Right atrium auricular region (tissue), 2 donors: ENCODE measurements at regions not wholly inside any gene's neighbourhood (a gene's known extent, or its start where the extent isn't known, plus 50 kb on each side); places are given as distances from the start of the nearest gene placed in this dataset.

Source experiments
- DNase-seq: peaks from one replicate; pipeline ENCODE4 v3.0.0-alpha.2; 2019; ENCODE audit warnings: low spot score
- H3K27ac ChIP-seq, 2 donors: fragments of 200-600 bp; sonication (generic); 1 replicate in 1 of 2; 2 replicates in 1 of 2; pipeline ENCODE4 v1.5.1; 2016 to 2019
- H3K27me3 ChIP-seq, 2 donors: fragments of 200-600 bp; sonication (generic); one replicate each; pipeline versions ENCODE4 v1.5.1 to v1.6.0; 2017 to 2019
- H3K36me3 ChIP-seq: fragments of 200-600 bp; sonication (generic); one replicate; pipeline ENCODE4 v1.5.1; 2016
- H3K4me1 ChIP-seq, 2 donors: fragments of 200-600 bp; sonication (generic); one replicate each; pipeline versions ENCODE4 v1.5.1 to v1.6.0; 2017 to 2019
- H3K4me3 ChIP-seq, 2 donors: fragments of 200-600 bp; sonication (generic); 1 replicate in 1 of 2; 2 replicates in 1 of 2; pipeline ENCODE4 v1.5.1; 2017 to 2019; ENCODE audit warnings: mild to moderate bottlenecking in 1 of 2, moderate library complexity in 1 of 2
- H3K9me3 ChIP-seq, 2 donors: fragments of 200-600 bp; sonication (generic); one replicate each; pipeline ENCODE4 v1.5.1; 2019
- TF ChIP-seq, protein P1 (sequence below), 2 donors: fragments of 200-600 bp; sonication (generic); IDR thresholded peaks; one replicate each; pipeline ENCODE4 v1.5.1; 2019; ENCODE audit warnings: antibody characterized with exemption in 2 of 2

GRCh38 chr13:71964491-71965100 lies 97.6 kb upstream of the DACH1 start:
- H3K4me3 ChIP-seq, result no peak overlapping the region
- no peaks in the 10 kb centered on the region for H3K4me1 ChIP-seq
- DNase-seq, result no peak
- no peaks in the 10 kb centered on the region for H3K36me3 ChIP-seq
- H3K27ac ChIP-seq, result no peak overlapping the region
- TF ChIP-seq, protein P1, sequence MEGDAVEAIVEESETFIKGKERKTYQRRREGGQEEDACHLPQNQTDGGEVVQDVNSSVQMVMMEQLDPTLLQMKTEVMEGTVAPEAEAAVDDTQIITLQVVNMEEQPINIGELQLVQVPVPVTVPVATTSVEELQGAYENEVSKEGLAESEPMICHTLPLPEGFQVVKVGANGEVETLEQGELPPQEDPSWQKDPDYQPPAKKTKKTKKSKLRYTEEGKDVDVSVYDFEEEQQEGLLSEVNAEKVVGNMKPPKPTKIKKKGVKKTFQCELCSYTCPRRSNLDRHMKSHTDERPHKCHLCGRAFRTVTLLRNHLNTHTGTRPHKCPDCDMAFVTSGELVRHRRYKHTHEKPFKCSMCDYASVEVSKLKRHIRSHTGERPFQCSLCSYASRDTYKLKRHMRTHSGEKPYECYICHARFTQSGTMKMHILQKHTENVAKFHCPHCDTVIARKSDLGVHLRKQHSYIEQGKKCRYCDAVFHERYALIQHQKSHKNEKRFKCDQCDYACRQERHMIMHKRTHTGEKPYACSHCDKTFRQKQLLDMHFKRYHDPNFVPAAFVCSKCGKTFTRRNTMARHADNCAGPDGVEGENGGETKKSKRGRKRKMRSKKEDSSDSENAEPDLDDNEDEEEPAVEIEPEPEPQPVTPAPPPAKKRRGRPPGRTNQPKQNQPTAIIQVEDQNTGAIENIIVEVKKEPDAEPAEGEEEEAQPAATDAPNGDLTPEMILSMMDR (IDR thresholded peaks at IDR 0.05), result no peak
- H3K9me3 ChIP-seq, result no peaks in the 10 kb centered on the region
- H3K27me3 ChIP-seq, result no peaks in the 10 kb centered on the region

DNA sequence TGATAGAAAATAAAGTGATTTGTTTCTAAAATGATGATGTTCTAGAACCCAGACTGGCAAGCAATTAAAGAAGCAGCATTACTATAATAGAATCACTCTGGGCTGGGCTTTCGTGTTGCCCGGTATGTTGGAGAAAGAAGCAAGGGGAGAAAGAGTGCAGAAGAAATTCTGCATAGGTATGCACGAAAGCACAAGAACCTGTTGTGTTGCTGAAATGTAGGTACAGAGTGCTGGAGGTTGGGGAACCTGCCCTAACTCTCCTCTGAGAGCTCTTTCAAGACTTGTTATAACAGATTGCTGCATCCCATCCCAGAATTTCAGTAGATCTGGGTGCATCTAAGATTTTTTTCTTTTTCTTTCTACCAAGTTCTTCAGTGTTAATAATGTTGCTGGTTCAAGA lies 95.7 kb upstream of the DACH1 start:
- TF ChIP-seq, protein P1 (IDR thresholded peaks at IDR 0.05), result no peak
- Histone ChIP-seq H3K9me3 (no peaks in the 10 kb centered on the region), H3K27ac (no peak overlapping the region), H3K4me3 (no peak overlapping the region), H3K27me3 (no peaks in the 10 kb centered on the region), H3K4me1 (no peaks in the 10 kb centered on the region), H3K36me3 (no peaks in the 10 kb centered on the region)
- DNase-seq, result no peak

DNA sequence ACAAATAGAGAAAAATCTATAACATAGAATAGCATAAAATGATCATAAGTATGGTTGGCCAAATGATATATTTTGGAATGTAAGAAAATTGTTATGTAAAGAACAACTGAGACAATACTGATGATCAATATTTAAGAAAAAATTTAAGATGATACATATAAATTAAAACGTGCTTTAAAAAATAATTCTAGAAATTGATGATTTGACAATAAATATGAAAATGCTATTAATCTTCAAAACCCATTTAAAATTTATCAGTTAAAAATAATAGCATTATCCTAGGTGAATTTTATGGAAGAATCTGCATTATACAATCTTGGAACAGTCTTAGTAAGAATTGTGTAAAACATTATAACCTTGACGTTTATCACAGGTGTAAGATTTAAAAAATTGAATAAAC lies 95.1 kb upstream of the DACH1 start:
- H3K4me3 ChIP-seq, result no peak overlapping the region
- TF ChIP-seq, protein P1 (IDR thresholded peaks at IDR 0.05), result no peak
- no peaks in the 10 kb centered on the region for H3K27me3 ChIP-seq
- no peaks in the 10 kb centered on the region for H3K9me3 ChIP-seq
- no peak overlapping the region for H3K27ac ChIP-seq
- DNase-seq, result no peak
- H3K4me1 ChIP-seq, result no peaks in the 10 kb centered on the region
- H3K36me3 ChIP-seq, result no peaks in the 10 kb centered on the region

- no peaks in the 10 kb centered on the region for H3K4me1 ChIP-seq
- no peaks in the 10 kb centered on the region for H3K27me3 ChIP-seq
- H3K36me3 ChIP-seq, result no peaks in the 10 kb centered on the region
- DNase-seq, result no peak
- no peak overlapping the region for H3K4me3 ChIP-seq
- peaks cover 0 to 5% of the 10 kb centered on the region in 2 donors for H3K9me3 ChIP-seq
- TF ChIP-seq, protein P1 (IDR thresholded peaks at IDR 0.05), result no peak
- no peak overlapping the region for H3K27ac ChIP-seq
These were observed 82.4 kb upstream of the DACH1 start for GRCh38 chr13:71949441-71949840.

DNA sequence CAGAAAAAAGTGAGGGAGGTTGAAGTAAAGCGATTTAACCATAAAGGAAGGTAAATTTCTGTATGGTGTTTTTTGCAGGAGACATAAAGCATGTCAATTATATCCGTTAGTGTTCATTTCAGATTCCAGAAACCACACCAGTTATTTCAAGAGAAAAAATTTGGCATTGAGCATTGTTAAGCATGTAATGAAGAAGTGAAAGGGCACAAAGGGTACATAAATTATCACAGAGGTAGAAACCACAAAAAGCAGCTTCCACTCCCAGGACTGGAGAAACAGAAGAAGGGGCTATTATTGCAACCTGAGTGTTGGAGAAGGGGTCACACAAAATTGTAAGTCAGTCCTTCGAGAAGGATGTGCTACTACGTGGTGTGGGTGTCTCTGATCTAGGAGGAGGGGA lies 72.2 kb upstream of the DACH1 start:
- H3K27me3 ChIP-seq, result no peaks in the 10 kb centered on the region
- DNase-seq, result no peak
- no peak overlapping the region for H3K27ac ChIP-seq
- no peaks in the 10 kb centered on the region for H3K36me3 ChIP-seq
- no peak overlapping the region for H3K4me3 ChIP-seq
- TF ChIP-seq, protein P1 (IDR thresholded peaks at IDR 0.05), result no peak
- H3K9me3 ChIP-seq, result no peaks in the 10 kb centered on the region
- no peaks in the 10 kb centered on the region for H3K4me1 ChIP-seq

DNA sequence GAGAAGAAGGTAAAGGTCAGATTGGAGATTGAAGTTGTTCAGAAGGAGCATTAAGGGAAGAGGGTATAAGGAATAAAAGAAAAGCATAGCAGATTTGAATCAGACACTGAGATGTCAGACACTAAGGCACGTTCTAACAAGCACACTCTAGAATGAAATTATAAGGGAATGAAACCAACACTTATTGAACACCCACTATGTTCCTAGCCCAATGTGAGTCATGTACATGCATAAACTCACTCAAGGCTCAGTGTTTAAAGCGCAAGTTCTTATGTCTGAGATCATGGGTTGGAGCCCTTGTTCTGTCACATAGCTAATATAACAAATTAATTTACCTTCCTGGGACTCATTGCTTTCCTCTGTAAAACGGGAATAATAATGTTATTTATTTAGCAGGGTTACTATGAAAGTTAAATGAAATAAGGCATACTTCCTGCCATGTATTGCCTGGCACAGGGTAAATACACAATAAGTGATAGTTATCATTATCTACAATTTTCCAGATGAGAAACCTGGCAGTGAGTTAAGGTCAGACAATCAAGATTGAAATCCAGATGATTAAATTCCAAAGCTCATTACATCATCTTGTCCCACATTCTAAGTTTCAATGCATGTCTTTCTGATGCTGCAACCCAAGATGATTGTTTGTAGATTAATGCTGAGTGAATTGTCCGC lies 68.3 kb upstream of the DACH1 start:
- Histone ChIP-seq H3K4me1 (no peaks in the 10 kb centered on the region), H3K4me3 (no peak overlapping the region), H3K36me3 (no peaks in the 10 kb centered on the region), H3K27me3 (no peaks in the 10 kb centered on the region), H3K27ac (no peak overlapping the region), H3K9me3 (no peaks in the 10 kb centered on the region)
- no peak for DNase-seq
- TF ChIP-seq, protein P1 (IDR thresholded peaks at IDR 0.05), result no peak
